Hepatocyte (in vitro differentiated cells): ENCODE measurements at regions not wholly inside any gene's neighbourhood (a gene's known extent, or its start where the extent isn't known, plus 50 kb on each side); places are given as distances from the start of the nearest gene placed in this dataset.

ENCODE experiments used
- DNase-seq: peaks from one replicate; pipeline ENCODE4 v3.0.0-alpha.2; 2016; ENCODE audit warnings: low spot score
- H2AFZ ChIP-seq: fragments of 200-600 bp; sonication (generic); 2 replicates; pipeline ENCODE4 v1.6.0; 2016; ENCODE audit warnings: antibody characterized with exemption, mild to moderate bottlenecking
- H3K27ac ChIP-seq: fragments of 200-600 bp; sonication (generic); 2 replicates; pipeline ENCODE4 v1.5.1; 2016; ENCODE audit warnings: mild to moderate bottlenecking
- H3K27me3 ChIP-seq: fragments of 200-600 bp; sonication (generic); 2 replicates; pipeline ENCODE4 v1.6.1; 2016
- H3K36me3 ChIP-seq: fragments of 200-600 bp; sonication (generic); replicated peaks from 2 replicates; pipeline ENCODE4 v1.5.1; 2016; ENCODE audit warnings: low read depth; ENCODE audit not compliant: insufficient read depth
- H3K4me1 ChIP-seq: fragments of 200-600 bp; sonication (generic); 2 replicates; pipeline ENCODE4 v1.5.1; 2016; ENCODE audit warnings: mild to moderate bottlenecking, moderate library complexity; ENCODE audit not compliant: insufficient read depth
- H3K4me2 ChIP-seq: fragments of 200-600 bp; sonication (generic); 2 replicates; pipeline ENCODE4 v1.6.0; 2016
- H3K4me3 ChIP-seq: fragments of 200-600 bp; sonication (generic); 2 replicates; pipeline ENCODE4 v1.5.1; 2016; ENCODE audit warnings: mild to moderate bottlenecking
- H3K79me2 ChIP-seq: fragments of 200-600 bp; sonication (generic); 2 replicates; pipeline ENCODE4 v1.6.0; 2017; ENCODE audit warnings: mild to moderate bottlenecking
- H3K9me2 ChIP-seq: fragments of 200-600 bp; sonication (generic); replicated peaks from 2 replicates; pipeline ENCODE4 v1.6.0; 2017; ENCODE audit warnings: mild to moderate bottlenecking; ENCODE audit not compliant: insufficient read depth
- H3K9me3 ChIP-seq: fragments of 200-600 bp; sonication (generic); 2 replicates; pipeline ENCODE4 v1.5.1; 2016; ENCODE audit warnings: low read depth, mild to moderate bottlenecking
- H4K20me1 ChIP-seq: fragments of 200-600 bp; sonication (generic); 2 replicates; pipeline ENCODE4 v1.6.0; 2016; ENCODE audit warnings: mild to moderate bottlenecking; ENCODE audit not compliant: insufficient read depth, poor library complexity, severe bottlenecking
- EZH2 ChIP-seq: fragments of 200-600 bp; sonication (generic); IDR thresholded peaks from 2 replicates; pipeline ENCODE4 v1.6.1; 2016; ENCODE audit warnings: antibody characterized with exemption, mild to moderate bottlenecking, borderline replicate concordance
- EZH2phosphoT487 ChIP-seq: fragments of 200-600 bp; sonication (generic); IDR thresholded peaks from one replicate; pipeline ENCODE4 v1.6.1; 2018; ENCODE audit warnings: antibody characterized with exemption, mild to moderate bottlenecking, low read depth, moderate library complexity; ENCODE audit not compliant: unreplicated experiment, severe bottlenecking
- WGBS: methylation state at CpG from one replicate; pipeline ENCODE4 v1.1.6; 2016; ENCODE audit warnings: low lambda C conversion rate; ENCODE audit errors: missing lambda C conversion rate; 5-methylcytosine and 5-hydroxymethylcytosine counted together
- TF ChIP-seq, protein P1 (sequence below): fragments of 200-600 bp; sonication (generic); IDR thresholded peaks from 2 replicates; pipeline ENCODE4 v1.5.1; 2016; ENCODE audit warnings: antibody characterized with exemption, mild to moderate bottlenecking; ENCODE audit not compliant: poor library complexity

DNA sequence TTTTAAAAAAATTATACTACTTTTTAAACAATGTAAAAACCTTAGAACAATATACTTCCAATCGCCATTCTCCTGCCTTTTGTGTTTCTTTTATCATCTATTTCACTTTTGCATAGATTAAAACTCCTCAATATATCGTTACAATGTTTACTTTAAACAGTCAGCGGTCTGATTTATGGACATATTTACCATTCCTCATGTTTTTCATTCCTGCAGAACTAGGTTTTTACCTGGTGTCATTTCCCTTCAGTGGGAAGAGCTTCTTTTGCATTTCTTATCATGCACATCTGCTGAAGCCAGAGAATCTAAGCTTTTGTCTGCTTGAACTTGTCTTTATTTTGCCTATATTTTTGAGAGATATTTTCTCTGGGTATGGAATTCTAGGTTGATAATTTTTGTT is 277.4 kb upstream of the PLXNA2 start:
- Histone ChIP-seq H3K4me1 (no peaks in the 10 kb centered on the region), H3K27ac (no peak overlapping the region), H4K20me1 (no peaks in the 10 kb centered on the region), H3K27me3 (no peaks in the 10 kb centered on the region), H3K36me3 (no peaks in the 10 kb centered on the region), H3K4me2 (peak overlapping the region; percentile 31), H3K4me3 (no peak overlapping the region), H2AFZ (no peak overlapping the region), H3K9me2 (no peaks in the 10 kb centered on the region), H3K9me3 (no peaks in the 10 kb centered on the region), H3K79me2 (no peaks in the 10 kb centered on the region)
- no peak for DNase-seq
- TF ChIP-seq, protein P1, sequence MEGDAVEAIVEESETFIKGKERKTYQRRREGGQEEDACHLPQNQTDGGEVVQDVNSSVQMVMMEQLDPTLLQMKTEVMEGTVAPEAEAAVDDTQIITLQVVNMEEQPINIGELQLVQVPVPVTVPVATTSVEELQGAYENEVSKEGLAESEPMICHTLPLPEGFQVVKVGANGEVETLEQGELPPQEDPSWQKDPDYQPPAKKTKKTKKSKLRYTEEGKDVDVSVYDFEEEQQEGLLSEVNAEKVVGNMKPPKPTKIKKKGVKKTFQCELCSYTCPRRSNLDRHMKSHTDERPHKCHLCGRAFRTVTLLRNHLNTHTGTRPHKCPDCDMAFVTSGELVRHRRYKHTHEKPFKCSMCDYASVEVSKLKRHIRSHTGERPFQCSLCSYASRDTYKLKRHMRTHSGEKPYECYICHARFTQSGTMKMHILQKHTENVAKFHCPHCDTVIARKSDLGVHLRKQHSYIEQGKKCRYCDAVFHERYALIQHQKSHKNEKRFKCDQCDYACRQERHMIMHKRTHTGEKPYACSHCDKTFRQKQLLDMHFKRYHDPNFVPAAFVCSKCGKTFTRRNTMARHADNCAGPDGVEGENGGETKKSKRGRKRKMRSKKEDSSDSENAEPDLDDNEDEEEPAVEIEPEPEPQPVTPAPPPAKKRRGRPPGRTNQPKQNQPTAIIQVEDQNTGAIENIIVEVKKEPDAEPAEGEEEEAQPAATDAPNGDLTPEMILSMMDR, result no peak
- TF ChIP-seq EZH2, result no peak
- no peak for TF ChIP-seq EZH2phosphoT487
- 19% methylated on average over 3 of the region's 3 CpGs for WGBS

DNA sequence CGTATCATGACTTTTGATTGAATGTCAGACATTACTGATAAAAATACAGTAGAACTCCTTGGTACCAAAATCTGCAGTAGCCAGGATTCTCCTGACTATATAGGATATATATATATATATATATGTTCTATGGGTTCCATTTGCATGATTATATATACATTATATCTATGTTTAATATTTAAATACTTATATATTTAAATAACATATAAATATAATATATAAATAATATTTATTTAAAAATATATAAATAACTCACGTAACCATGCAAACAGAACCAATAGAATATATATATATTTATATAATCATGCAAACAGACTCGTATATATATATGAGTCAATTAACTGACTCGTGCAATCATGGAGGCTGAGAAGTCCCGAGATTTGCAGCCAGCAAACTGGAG is 278.8 kb upstream of the PLXNA2 start:
- Histone ChIP-seq H3K79me2 (no peaks in the 10 kb centered on the region), H3K4me3 (no peak overlapping the region), H3K9me2 (no peaks in the 10 kb centered on the region), H3K27me3 (no peaks in the 10 kb centered on the region), H3K4me2 (no peak overlapping the region), H2AFZ (no peak overlapping the region), H4K20me1 (no peaks in the 10 kb centered on the region), H3K9me3 (no peaks in the 10 kb centered on the region), H3K4me1 (no peaks in the 10 kb centered on the region), H3K36me3 (no peaks in the 10 kb centered on the region), H3K27ac (no peak overlapping the region)
- TF ChIP-seq, protein P1, result no peak
- no peak for TF ChIP-seq EZH2phosphoT487
- TF ChIP-seq EZH2, result no peak
- DNase-seq, result no peak
- 94% methylated on average over 5 of the region's 5 CpGs for WGBS

DNA sequence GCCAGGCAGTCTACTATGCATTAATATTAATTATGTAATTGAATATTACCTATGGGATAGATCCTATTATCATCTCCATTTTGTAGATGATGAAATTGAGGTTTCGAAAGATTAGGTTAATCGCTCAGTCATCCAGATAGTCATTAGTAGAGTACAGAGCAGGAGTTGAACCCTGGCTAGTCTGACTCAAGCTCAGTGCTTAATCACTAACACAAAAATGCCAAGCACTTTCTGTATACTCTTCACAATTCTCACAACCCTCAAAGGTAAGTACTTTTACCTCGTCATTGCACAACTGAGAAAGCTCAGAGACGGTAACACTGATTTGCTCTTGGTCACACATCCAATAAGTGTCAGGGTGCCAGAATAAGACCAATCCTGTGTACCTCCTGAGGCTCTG is 280.2 kb upstream of the PLXNA2 start:
- no peak overlapping the region for H3K4me2 ChIP-seq
- no peak overlapping the region for H3K4me3 ChIP-seq
- no peaks in the 10 kb centered on the region for H3K36me3 ChIP-seq

More for the DNA sequence above, 280.2 kb upstream of the PLXNA2 start:
- Histone ChIP-seq H4K20me1 (no peaks in the 10 kb centered on the region), H3K9me3 (no peaks in the 10 kb centered on the region), H3K27ac (no peak overlapping the region), H3K27me3 (no peaks in the 10 kb centered on the region), H3K4me1 (no peaks in the 10 kb centered on the region), H2AFZ (no peak overlapping the region), H3K79me2 (no peaks in the 10 kb centered on the region), H3K9me2 (no peaks in the 10 kb centered on the region)
- WGBS, result 93% methylated on average over 4 of the region's 4 CpGs
- TF ChIP-seq, protein P1, result no peak
- TF ChIP-seq EZH2phosphoT487 (no peak), EZH2 (no peak)
- no peak for DNase-seq
